AG04450 (cell line): ENCODE measurements at regions not wholly inside any gene's neighbourhood (a gene's known extent, or its start where the extent isn't known, plus 50 kb on each side); places are given as distances from the start of the nearest gene placed in this dataset.

Source experiments
- CTCF ChIA-PET: fragments of 300-600, 350-600 bp; formaldehyde crosslinking; extraction: SDS; loops from one replicate; lab custom pipeline; 2022; ENCODE audit warnings: antibody characterized with exemption, inconsistent platforms; lab: Charles Lee
- POLR2A ChIA-PET: fragments of 350-600 bp; formaldehyde crosslinking; extraction: SDS; loops from one replicate; lab custom pipeline; 2021; ENCODE audit warnings: antibody characterized with exemption, inconsistent platforms; lab: Yijun Ruan, JAX
- DNase-seq: peaks from one replicate; pipeline ENCODE4 v3.0.0-alpha.2; 2011; ENCODE audit warnings: low read depth, low spot score
- H3K27ac ChIP-seq: one replicate; pipeline ENCODE4 v1.5.1; 2012; ENCODE audit warnings: low read depth, low read length, control low read depth
- H3K27me3 ChIP-seq: one replicate; pipeline ENCODE4 v1.6.0; 2012; ENCODE audit warnings: low read length; ENCODE audit not compliant: control insufficient read depth, insufficient read depth
- H3K4me3 ChIP-seq: 2 replicates; pipeline ENCODE4 v1.5.1; 2011; ENCODE audit warnings: mild to moderate bottlenecking, low read depth, low read length, control low read depth
- H3K9me3 ChIP-seq: 2 replicates; pipeline ENCODE4 v1.5.1; 2012; ENCODE audit warnings: low read length; ENCODE audit not compliant: control insufficient read depth, insufficient read depth
- CTCF ChIP-seq: IDR thresholded peaks from 2 replicates; pipeline ENCODE4 v1.5.1; 2011; ENCODE audit warnings: low read depth, low read length, control low read depth, inconsistent platforms

DNA sequence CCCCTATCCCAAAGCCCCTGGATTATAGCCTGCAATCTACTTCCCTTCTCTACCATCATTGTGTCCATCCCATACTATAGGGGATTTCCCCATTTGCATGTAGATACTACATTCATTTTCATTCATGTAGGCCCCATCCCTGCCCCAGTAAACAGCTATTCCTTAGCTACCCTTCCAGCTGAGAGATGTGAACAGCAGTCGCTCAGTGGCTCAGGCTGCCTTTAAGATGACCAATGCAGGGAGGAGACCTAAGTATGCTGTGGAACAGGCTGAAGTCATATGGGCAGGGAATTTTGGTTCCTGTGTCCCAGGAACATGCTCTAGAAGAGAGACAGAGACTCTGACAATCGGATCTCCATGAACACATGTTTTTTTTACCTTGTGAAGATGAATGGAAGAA, 481.2 kb upstream of the SYT1 start:
- CTCF ChIA-PET, result no interaction called here
- no peak for DNase-seq
- Histone ChIP-seq H3K9me3 (peaks cover 6% of the 10 kb centered on the region; the same call in 1 of the 2 replicates), H3K27me3 (no peaks in the 10 kb centered on the region), H3K27ac (no peak overlapping the region), H3K4me3 (no peak overlapping the region)
- POLR2A ChIA-PET, result no interaction called here
- no peak for TF ChIP-seq CTCF

GRCh38 chr12:78384541-78384940, 480.0 kb upstream of the SYT1 start:
- H3K9me3 ChIP-seq, result no peaks in the 10 kb centered on the region
- no peaks in the 10 kb centered on the region for H3K27me3 ChIP-seq
- no peak for TF ChIP-seq CTCF
- CTCF ChIA-PET, result no interaction called here
- no peak overlapping the region for H3K4me3 ChIP-seq
- POLR2A ChIA-PET, result no interaction called here
- DNase-seq, result no peak
- no peak overlapping the region for H3K27ac ChIP-seq

DNA sequence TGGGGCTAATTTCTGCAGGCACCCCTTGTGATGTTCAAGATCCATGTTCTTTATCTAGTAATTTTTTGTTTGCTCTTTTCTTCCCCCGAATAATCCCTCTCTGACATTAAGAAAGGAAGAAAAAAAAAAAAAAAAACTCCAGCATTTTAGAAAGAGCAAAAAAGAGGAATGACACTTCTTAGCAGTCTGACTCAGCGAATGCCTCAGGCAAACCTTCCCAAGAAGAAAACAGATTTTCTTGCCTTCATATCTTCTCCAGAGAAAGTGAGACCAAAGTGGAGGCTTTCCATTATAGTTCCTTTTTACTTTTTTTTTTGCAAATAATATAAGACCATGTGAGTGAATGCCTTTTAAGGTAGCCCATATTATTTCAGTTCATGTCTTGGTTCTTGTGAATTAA, 479.0 kb upstream of the SYT1 start:
- Histone ChIP-seq H3K4me3 (no peak overlapping the region), H3K27ac (no peak overlapping the region), H3K27me3 (no peaks in the 10 kb centered on the region), H3K9me3 (no peaks in the 10 kb centered on the region)
- ChIA-PET CTCF (no interaction called here), POLR2A (no interaction called here)
- TF ChIP-seq CTCF, result no peak
- DNase-seq, result no peak

DNA sequence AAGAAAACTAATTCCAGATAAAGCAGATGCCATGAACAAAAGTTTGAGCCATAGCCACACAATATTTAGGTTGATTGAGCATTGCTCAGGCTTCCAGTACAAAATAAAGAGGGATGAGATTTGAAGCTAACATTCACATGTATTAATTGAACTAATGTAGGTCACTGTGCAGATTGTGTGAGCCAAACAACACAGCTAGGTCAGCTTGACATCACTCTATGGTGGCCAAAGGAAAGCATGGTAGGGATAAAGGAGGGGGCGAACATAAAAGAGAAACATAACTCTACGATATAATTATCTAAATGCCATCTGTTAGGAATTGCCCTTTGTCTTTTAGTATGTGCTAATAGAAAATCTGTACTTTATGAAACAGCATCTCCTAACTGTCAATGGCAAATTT, 477.7 kb upstream of the SYT1 start:
- no peak for DNase-seq
- ChIA-PET POLR2A (no interaction called here), CTCF (no interaction called here)
- H3K4me3 ChIP-seq, result no peak overlapping the region
- H3K27me3 ChIP-seq, result no peaks in the 10 kb centered on the region
- no peak for TF ChIP-seq CTCF
- H3K27ac ChIP-seq, result no peak overlapping the region
- H3K9me3 ChIP-seq, result no peaks in the 10 kb centered on the region

DNA sequence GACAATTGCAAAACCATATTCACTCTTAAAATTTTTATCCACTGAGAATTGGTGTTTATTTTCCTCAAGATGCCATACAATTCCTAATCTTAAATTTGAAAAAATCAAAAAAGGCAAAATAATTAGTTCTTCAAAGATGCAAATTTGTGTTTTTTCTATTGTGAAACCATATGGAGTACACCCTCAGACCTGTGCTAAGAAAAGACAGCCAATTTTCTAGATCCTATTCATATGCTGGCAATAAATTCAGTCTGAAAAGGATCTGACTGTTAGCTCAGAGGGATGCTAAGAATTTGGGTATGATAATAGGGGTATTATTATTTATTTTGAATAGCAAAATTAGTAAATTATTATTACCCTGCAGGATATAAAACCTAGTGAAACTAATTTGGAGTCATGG, 476.9 kb upstream of the SYT1 start:
- Histone ChIP-seq H3K27ac (no peak overlapping the region), H3K4me3 (no peak overlapping the region), H3K27me3 (no peaks in the 10 kb centered on the region), H3K9me3 (no peaks in the 10 kb centered on the region)
- no peak for TF ChIP-seq CTCF
- CTCF ChIA-PET, result no interaction called here
- POLR2A ChIA-PET, result no interaction called here
- no peak for DNase-seq
